ENCODE measurements at regions not wholly inside any gene's neighbourhood (a gene's known extent, or its start where the extent isn't known, plus 50 kb on each side); places are given as distances from the start of the nearest gene placed in this dataset.
"Not testable (repeated sequence)": the region's sequence is repeated elsewhere in the genome, so short reads cannot be mapped to it uniquely, and the experiment has no call there.

DNA sequence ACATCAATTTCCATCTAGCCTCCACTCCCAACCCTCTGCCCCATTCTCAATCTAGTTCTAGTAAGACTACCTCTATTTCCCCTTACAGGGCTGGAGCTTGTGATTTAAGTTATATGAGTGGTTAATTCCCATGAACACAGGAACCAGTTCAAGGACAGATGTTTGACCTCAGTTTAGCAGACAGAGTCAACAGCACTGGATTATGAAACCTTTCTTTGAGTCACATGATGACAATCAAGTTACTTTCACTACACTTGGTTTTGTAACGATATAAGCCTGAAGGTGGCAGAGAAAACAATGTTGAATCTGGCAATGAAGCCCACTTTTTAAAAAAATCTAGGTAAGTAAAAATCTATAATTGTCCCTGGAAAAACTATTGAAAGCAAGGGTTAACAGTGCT is 1646.2 kb upstream of the FLRT2 start:
- H3K4me3 ChIP-seq = no peak overlapping the region
- no peaks in the 10 kb centered on the region for H3K9me3 ChIP-seq
- H3K4me1 ChIP-seq = no peaks in the 10 kb centered on the region
- H3K27ac ChIP-seq = no peak overlapping the region
- 83% methylated on average over 1 of the region's 1 CpG for WGBS
- TF ChIP-seq EP300 (IDR thresholded peaks at IDR 0.05) (no peak), POLR2A (IDR thresholded peaks at IDR 0.05) (no peak), CTCF (IDR thresholded peaks at IDR 0.05) (no peak), POLR2AphosphoS5 (IDR thresholded peaks at IDR 0.05) (no peak)
- DNase-seq (ENCODE audit: low spot score in 2 of 2) = no peak
- H3K36me3 ChIP-seq = no peaks in the 10 kb centered on the region
- H3K27me3 ChIP-seq = no peaks in the 10 kb centered on the region

- H3K4me1 ChIP-seq = no peaks in the 10 kb centered on the region
- TF ChIP-seq POLR2AphosphoS5 (IDR thresholded peaks at IDR 0.05) = no peak
- TF ChIP-seq CTCF (IDR thresholded peaks at IDR 0.05) = no peak
- no peak for TF ChIP-seq EP300 (IDR thresholded peaks at IDR 0.05)
- no peak for TF ChIP-seq POLR2A (IDR thresholded peaks at IDR 0.05)
- no peaks in the 10 kb centered on the region for H3K27me3 ChIP-seq
- no peak overlapping the region for H3K4me3 ChIP-seq
- WGBS = 66% methylated on average over 4 of the region's 4 CpGs
- no peak overlapping the region for H3K27ac ChIP-seq
- no peaks in the 10 kb centered on the region for H3K36me3 ChIP-seq
- H3K9me3 ChIP-seq = no peaks in the 10 kb centered on the region
- no peak for DNase-seq (ENCODE audit: low spot score in 2 of 2)
Observed at GRCh38 chr14:83885837-83886293, 1644.1 kb upstream of the FLRT2 start.

DNA sequence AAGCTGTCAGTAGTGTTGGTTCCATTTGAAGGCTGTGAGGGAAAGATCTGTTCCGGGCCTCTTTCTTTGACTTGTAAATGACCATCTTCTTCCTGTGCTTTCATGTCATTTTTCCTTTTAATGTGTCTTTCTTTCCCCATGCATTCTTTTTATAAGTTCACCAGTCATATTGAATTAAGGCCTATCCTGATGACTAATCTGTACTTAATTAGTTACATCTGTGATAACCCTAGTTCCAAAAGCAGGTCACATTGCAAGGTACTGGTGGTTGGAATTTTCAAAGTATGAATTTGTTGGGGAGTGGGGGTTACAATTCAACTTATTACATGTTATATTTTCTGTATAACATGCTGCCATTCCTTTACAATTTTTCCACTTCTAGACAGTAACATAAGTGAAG is 1642.1 kb upstream of the FLRT2 start:
- H3K36me3 ChIP-seq = no peaks in the 10 kb centered on the region
- TF ChIP-seq POLR2AphosphoS5 (IDR thresholded peaks at IDR 0.05) (no peak), CTCF (IDR thresholded peaks at IDR 0.05) (no peak), EP300 (IDR thresholded peaks at IDR 0.05) (no peak), POLR2A (IDR thresholded peaks at IDR 0.05) (no peak)
- no peak overlapping the region for H3K4me3 ChIP-seq
- no peak for DNase-seq (ENCODE audit: low spot score in 2 of 2)
- no peaks in the 10 kb centered on the region for H3K27me3 ChIP-seq
- H3K4me1 ChIP-seq = no peaks in the 10 kb centered on the region
- H3K9me3 ChIP-seq = no peaks in the 10 kb centered on the region
- 65% methylated on average over 1 of the region's 1 CpG for WGBS
- H3K27ac ChIP-seq = no peak overlapping the region

GRCh38 chr14:83893447-83893846 is 1636.5 kb upstream of the FLRT2 start:
- no peak for TF ChIP-seq EP300 (IDR thresholded peaks at IDR 0.05)
- no peak for TF ChIP-seq POLR2AphosphoS5 (IDR thresholded peaks at IDR 0.05)
- TF ChIP-seq POLR2A (IDR thresholded peaks at IDR 0.05) = no peak
- no peak for TF ChIP-seq CTCF (IDR thresholded peaks at IDR 0.05)
- no peaks in the 10 kb centered on the region for H3K36me3 ChIP-seq
- no peaks in the 10 kb centered on the region for H3K27me3 ChIP-seq
- H3K9me3 ChIP-seq = no peaks in the 10 kb centered on the region
- H3K4me3 ChIP-seq = no peak overlapping the region
- DNase-seq (ENCODE audit: low spot score in 2 of 2) = no peak
- H3K27ac ChIP-seq = no peak overlapping the region
- H3K4me1 ChIP-seq = no peaks in the 10 kb centered on the region

- H3K9me3 ChIP-seq = no peaks in the 10 kb centered on the region
- no peak overlapping the region for H3K4me3 ChIP-seq
- no peaks in the 10 kb centered on the region for H3K36me3 ChIP-seq
- no peaks in the 10 kb centered on the region for H3K27me3 ChIP-seq
- TF ChIP-seq EP300 (IDR thresholded peaks at IDR 0.05) (no peak), POLR2AphosphoS5 (IDR thresholded peaks at IDR 0.05) (no peak), POLR2A (IDR thresholded peaks at IDR 0.05) (no peak), CTCF (IDR thresholded peaks at IDR 0.05) (no peak)
- no peaks in the 10 kb centered on the region for H3K4me1 ChIP-seq
- no peak overlapping the region for H3K27ac ChIP-seq
- no peak for DNase-seq (ENCODE audit: low spot score in 2 of 2)
Observed at GRCh38 chr14:83894568-83894967, 1635.4 kb upstream of the FLRT2 start.

- H3K4me3 ChIP-seq; H3K27me3 ChIP-seq; H3K36me3 ChIP-seq; DNase-seq (ENCODE audit: low spot score in 2 of 2); H3K9me3 ChIP-seq; H3K4me1 ChIP-seq; H3K27ac ChIP-seq: not testable (repeated sequence)
- WGBS = 66% methylated on average over 2 of the region's 2 CpGs
Observed at GRCh38 chr14:83898558-83898957, 1631.4 kb upstream of the FLRT2 start.
